GM23338 (cell line): ENCODE measurements at regions not wholly inside any gene's neighbourhood (a gene's known extent, or its start where the extent isn't known, plus 50 kb on each side); places are given as distances from the start of the nearest gene placed in this dataset.

Source experiments
- ATAC-seq: fragments of 200-7000 bp; cut with Tn5 transposase; 3 replicates; pipeline ENCODE4 v1.9.1; 2020
- DNase-seq: peaks from one replicate; pipeline ENCODE4 v3.0.0-alpha.2; 2015; ENCODE audit warnings: low spot score
- H2AFZ ChIP-seq: fragments of 200-600 bp; sonication (generic); 2 replicates; pipeline ENCODE4 v1.8.0; 2016; ENCODE audit warnings: antibody characterized with exemption, mild to moderate bottlenecking, moderate library complexity
- H3F3A ChIP-seq: fragments of 200-600 bp; sonication (generic); replicated peaks from 2 replicates; pipeline ENCODE4 v1.8.0; 2017; ENCODE audit warnings: antibody characterized with exemption, mixed run types, low read depth
- H3K27ac ChIP-seq: fragments of 200-600 bp; sonication (generic); 2 replicates; pipeline ENCODE4 v1.6.1; 2016; ENCODE audit warnings: low read depth
- H3K27me3 ChIP-seq: fragments of 200-600 bp; sonication (generic); 2 replicates; pipeline ENCODE4 v1.8.0; 2016; ENCODE audit warnings: mild to moderate bottlenecking, mixed run types, moderate library complexity; ENCODE audit not compliant: insufficient read depth
- H3K36me3 ChIP-seq: fragments of 200-600 bp; sonication (generic); 2 replicates; pipeline ENCODE4 v1.8.0; 2016; ENCODE audit warnings: mild to moderate bottlenecking; ENCODE audit not compliant: insufficient read depth
- H3K4me1 ChIP-seq: fragments of 200-600 bp; sonication (generic); 2 replicates; pipeline ENCODE4 v1.8.0; 2016; ENCODE audit warnings: mild to moderate bottlenecking, moderate library complexity; ENCODE audit not compliant: insufficient read depth
- H3K4me2 ChIP-seq: fragments of 200-600 bp; sonication (generic); 2 replicates; pipeline ENCODE4 v1.7.1; 2017; ENCODE audit warnings: mixed run types
- H3K4me3 ChIP-seq: fragments of 200-600 bp; sonication (generic); 2 replicates; pipeline ENCODE4 v1.6.1; 2016; ENCODE audit warnings: mixed run types
- H3K79me2 ChIP-seq: fragments of 200-600 bp; sonication (generic); replicated peaks from 2 replicates; pipeline ENCODE4 v1.8.0; 2017; ENCODE audit warnings: mild to moderate bottlenecking; ENCODE audit not compliant: insufficient read depth
- H3K9me2 ChIP-seq: fragments of 200-600 bp; sonication (generic); 2 replicates; pipeline ENCODE4 v1.8.0; 2017; ENCODE audit not compliant: insufficient read depth
- H4K20me1 ChIP-seq: fragments of 200-600 bp; sonication (generic); replicated peaks from 2 replicates; pipeline ENCODE4 v1.8.0; 2017; ENCODE audit warnings: mild to moderate bottlenecking; ENCODE audit not compliant: insufficient read depth
- H3K27ac Mint-ChIP-seq: 2 replicates; pipeline ENCODE4 v1.8.0; 2020; ENCODE audit warnings: inconsistent platforms, mild to moderate bottlenecking, moderate library complexity, mixed read lengths
- H3K27me3 Mint-ChIP-seq: 3 replicates; pipeline ENCODE4 v1.8.0; 2022; ENCODE audit warnings: low read depth, mild to moderate bottlenecking, moderate library complexity, mixed read lengths, inconsistent platforms; ENCODE audit not compliant: insufficient read depth, poor library complexity
- H3K36me3 Mint-ChIP-seq: 3 replicates; pipeline ENCODE4 v1.8.0; 2021; ENCODE audit warnings: low read depth, mild to moderate bottlenecking, inconsistent platforms, moderate library complexity, mixed read lengths
- H3K4me1 Mint-ChIP-seq: 3 replicates; pipeline ENCODE4 v1.8.0; 2020; ENCODE audit warnings: mild to moderate bottlenecking, inconsistent platforms, mixed read lengths
- H3K4me3 Mint-ChIP-seq: 3 replicates; pipeline ENCODE4 v1.8.0; 2021; ENCODE audit warnings: moderate library complexity, mild to moderate bottlenecking, inconsistent platforms, mixed read lengths
- H3K9me3 Mint-ChIP-seq: 3 replicates; pipeline ENCODE4 v1.8.0; 2020; ENCODE audit warnings: moderate library complexity, mild to moderate bottlenecking, inconsistent platforms, mixed read lengths
- CREB1 ChIP-seq: fragments of 250-450 bp; sonication (Bioruptor Pico); IDR thresholded peaks from 2 replicates; pipeline ENCODE4 v1.5.0; 2020; ENCODE audit warnings: low read depth, mild to moderate bottlenecking, moderate library complexity
- EZH2 ChIP-seq: fragments of 200-600 bp; sonication (generic); IDR thresholded peaks from one replicate; pipeline ENCODE4 v1.8.0; 2017; ENCODE audit warnings: antibody characterized with exemption, mild to moderate bottlenecking, low read depth; ENCODE audit not compliant: unreplicated experiment
- JUNB ChIP-seq: IDR thresholded peaks from one replicate; pipeline ENCODE4 v1.6.1; 2016; ENCODE audit warnings: antibody characterized with exemption; ENCODE audit not compliant: unreplicated experiment
- NANOG ChIP-seq: IDR thresholded peaks from 2 replicates; pipeline ENCODE4 v1.6.1; 2016; ENCODE audit warnings: antibody characterized with exemption, borderline replicate concordance
- REST ChIP-seq: IDR thresholded peaks from one replicate; pipeline ENCODE4 v1.6.1; 2018; ENCODE audit warnings: antibody characterized with exemption; ENCODE audit not compliant: unreplicated experiment
- ZNF331 ChIP-seq: fragments of 250-450 bp; sonication (Bioruptor Pico); IDR thresholded peaks from 2 replicates; pipeline ENCODE4 v1.5.0; 2020; ENCODE audit warnings: low read depth, mild to moderate bottlenecking, moderate library complexity
- TF ChIP-seq, protein P1 (sequence below): fragments of 250-450 bp; sonication (Bioruptor Pico); IDR thresholded peaks from 2 replicates; pipeline ENCODE4 v1.5.0; 2020; ENCODE audit warnings: mild to moderate bottlenecking, moderate library complexity

DNA sequence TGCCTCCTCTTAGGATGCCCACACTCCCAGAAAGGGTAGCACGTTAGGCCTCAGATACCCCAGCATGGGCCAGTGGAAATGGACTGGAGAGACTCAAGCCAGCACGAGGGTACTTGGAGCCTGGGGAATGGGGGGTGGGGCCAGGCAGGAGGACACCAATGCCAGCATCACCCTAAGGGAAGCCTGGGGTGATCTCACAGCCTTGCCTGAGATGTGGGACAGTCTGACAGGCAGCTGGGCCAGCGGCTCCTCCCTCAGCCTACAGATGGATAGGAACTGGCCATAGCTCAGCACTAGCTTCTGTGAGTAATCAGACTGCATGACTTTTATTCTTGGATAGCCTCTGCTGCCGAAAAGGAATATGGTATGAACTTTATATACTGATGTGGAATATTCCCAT, 59.6 kb upstream of the MRPS22 start:
- DNase-seq (no peak), ATAC-seq (no peak)
- no peaks in the 10 kb centered on the region for H3K9me2 ChIP-seq
- Mint-ChIP-seq H3K27ac (no peak overlapping the region), H3K4me1 (no peaks in the 10 kb centered on the region; the same call in 2 of the 3 replicates), H3K36me3 (no peaks in the 10 kb centered on the region), H3K9me3 (peaks cover 3% of the 10 kb centered on the region; the same call in 1 of the 3 replicates), H3K4me3 (no peak overlapping the region), H3K27me3 (peaks cover 14% of the 10 kb centered on the region)
- TF ChIP-seq EZH2 (no peak), ZNF331 (no peak), CREB1 (CRISPR knock-in tag) (no peak), NANOG (no peak), JUNB (no peak), REST (no peak)
- TF ChIP-seq, protein P1, sequence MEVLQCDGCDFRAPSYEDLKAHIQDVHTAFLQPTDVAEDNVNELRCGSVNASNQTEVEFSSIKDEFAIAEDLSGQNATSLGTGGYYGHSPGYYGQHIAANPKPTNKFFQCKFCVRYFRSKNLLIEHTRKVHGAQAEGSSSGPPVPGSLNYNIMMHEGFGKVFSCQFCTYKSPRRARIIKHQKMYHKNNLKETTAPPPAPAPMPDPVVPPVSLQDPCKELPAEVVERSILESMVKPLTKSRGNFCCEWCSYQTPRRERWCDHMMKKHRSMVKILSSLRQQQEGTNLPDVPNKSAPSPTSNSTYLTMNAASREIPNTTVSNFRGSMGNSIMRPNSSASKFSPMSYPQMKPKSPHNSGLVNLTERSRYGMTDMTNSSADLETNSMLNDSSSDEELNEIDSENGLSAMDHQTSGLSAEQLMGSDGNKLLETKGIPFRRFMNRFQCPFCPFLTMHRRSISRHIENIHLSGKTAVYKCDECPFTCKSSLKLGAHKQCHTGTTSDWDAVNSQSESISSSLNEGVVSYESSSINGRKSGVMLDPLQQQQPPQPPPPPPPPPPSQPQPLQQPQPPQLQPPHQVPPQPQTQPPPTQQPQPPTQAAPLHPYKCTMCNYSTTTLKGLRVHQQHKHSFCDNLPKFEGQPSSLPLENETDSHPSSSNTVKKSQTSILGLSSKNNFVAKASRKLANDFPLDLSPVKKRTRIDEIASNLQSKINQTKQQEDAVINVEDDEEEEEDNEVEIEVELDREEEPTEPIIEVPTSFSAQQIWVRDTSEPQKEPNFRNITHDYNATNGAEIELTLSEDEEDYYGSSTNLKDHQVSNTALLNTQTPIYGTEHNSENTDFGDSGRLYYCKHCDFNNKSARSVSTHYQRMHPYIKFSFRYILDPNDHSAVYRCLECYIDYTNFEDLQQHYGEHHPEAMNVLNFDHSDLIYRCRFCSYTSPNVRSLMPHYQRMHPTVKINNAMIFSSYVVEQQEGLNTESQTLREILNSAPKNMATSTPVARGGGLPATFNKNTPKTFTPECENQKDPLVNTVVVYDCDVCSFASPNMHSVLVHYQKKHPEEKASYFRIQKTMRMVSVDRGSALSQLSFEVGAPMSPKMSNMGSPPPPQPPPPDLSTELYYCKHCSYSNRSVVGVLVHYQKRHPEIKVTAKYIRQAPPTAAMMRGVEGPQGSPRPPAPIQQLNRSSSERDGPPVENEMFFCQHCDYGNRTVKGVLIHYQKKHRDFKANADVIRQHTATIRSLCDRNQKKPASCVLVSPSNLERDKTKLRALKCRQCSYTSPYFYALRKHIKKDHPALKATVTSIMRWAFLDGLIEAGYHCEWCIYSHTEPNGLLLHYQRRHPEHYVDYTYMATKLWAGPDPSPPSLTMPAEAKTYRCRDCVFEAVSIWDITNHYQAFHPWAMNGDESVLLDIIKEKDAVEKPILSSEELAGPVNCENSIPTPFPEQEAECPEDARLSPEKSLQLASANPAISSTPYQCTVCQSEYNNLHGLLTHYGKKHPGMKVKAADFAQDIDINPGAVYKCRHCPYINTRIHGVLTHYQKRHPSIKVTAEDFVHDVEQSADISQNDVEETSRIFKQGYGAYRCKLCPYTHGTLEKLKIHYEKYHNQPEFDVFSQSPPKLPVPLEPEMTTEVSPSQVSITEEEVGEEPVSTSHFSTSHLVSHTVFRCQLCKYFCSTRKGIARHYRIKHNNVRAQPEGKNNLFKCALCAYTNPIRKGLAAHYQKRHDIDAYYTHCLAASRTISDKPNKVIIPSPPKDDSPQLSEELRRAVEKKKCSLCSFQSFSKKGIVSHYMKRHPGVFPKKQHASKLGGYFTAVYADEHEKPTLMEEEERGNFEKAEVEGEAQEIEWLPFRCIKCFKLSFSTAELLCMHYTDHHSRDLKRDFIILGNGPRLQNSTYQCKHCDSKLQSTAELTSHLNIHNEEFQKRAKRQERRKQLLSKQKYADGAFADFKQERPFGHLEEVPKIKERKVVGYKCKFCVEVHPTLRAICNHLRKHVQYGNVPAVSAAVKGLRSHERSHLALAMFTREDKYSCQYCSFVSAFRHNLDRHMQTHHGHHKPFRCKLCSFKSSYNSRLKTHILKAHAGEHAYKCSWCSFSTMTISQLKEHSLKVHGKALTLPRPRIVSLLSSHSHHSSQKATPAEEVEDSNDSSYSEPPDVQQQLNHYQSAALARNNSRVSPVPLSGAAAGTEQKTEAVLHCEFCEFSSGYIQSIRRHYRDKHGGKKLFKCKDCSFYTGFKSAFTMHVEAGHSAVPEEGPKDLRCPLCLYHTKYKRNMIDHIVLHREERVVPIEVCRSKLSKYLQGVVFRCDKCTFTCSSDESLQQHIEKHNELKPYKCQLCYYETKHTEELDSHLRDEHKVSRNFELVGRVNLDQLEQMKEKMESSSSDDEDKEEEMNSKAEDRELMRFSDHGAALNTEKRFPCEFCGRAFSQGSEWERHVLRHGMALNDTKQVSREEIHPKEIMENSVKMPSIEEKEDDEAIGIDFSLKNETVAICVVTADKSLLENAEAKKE (CRISPR knock-in tag) = no peak
- no peak overlapping the region for H3K4me2 ChIP-seq
- H3K4me3 ChIP-seq = no peak overlapping the region
- H3K36me3 ChIP-seq = no peaks in the 10 kb centered on the region
- H4K20me1 ChIP-seq = no peaks in the 10 kb centered on the region
- no peak overlapping the region for H3K27ac ChIP-seq
- H3K27me3 ChIP-seq = no peaks in the 10 kb centered on the region
- no peaks in the 10 kb centered on the region for H3F3A ChIP-seq
- no peaks in the 10 kb centered on the region for H3K4me1 ChIP-seq
- H2AFZ ChIP-seq = no peak overlapping the region
- H3K79me2 ChIP-seq = no peaks in the 10 kb centered on the region
